ENCODE measurements at regions not wholly inside any gene's neighbourhood (a gene's known extent, or its start where the extent isn't known, plus 50 kb on each side); places are given as distances from the start of the nearest gene placed in this dataset.
"Not testable (repeated sequence)": the region's sequence is repeated elsewhere in the genome, so short reads cannot be mapped to it uniquely, and the experiment has no call there.

DNA sequence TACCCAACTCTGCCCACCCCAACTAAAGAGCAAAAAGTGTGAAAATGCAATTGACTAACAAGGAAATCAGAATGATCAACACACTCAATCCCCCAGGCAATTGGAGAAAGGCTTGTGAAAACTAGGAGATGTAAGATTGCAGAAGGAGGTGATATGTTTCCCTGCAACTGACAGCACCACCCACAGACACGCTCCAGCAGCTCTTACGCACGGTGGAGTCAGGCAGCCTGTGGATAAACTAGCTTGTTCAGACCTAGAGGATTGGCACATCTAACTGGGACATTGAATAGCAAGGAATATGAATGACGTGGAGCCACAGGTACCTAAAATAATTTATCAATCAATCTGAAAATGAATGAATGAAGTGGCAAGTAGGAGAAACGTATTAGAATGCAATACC, 125.7 kb upstream of the MYO3A start:
- DNase-seq (ENCODE audit: low spot score) = no peak

- DNase-seq (ENCODE audit: low spot score) = no peak
These were observed 122.9 kb upstream of the MYO3A start for GRCh38 chr10:25811052-25811685.

- DNase-seq (ENCODE audit: low spot score) = no peak
These were observed 120.5 kb upstream of the MYO3A start for GRCh38 chr10:25813511-25813910.

- no peak for DNase-seq (ENCODE audit: low spot score)
These were observed 118.8 kb upstream of the MYO3A start for GRCh38 chr10:25815236-25815635.

DNA sequence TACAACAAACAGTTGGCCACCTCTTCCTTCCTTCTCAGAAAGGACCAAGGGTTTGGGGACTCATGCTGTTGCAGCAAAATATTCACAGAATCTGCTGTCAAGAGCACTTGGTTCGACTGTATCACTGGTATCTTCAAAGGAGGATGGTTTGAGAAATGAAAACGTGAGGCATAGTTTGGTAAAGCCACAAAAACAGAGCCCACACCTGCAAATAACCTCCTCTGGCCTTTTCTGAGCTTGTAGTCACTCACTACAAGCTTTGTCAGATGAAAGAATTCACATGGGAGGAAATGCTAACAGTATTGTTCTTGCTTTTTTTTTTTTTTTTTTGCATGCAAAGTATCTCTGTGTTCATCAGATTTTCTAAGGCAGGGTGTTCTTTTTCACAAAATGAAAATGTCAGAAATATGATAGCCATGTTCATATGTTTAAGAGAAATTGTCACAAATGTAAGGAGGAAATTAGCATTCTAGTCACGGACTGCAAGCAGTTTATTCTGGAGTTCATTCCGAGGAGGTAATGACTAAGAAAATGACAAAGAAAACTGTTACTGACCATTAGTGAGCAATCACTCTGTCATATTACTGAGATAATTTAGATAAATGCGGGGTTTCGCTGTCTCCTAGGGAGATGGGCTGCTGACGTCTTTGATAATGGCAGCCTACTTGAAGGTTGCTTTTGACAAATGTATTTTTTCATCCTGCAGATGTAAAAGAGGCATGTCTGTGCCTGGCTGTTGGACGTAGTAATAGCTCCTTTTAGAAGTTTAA, 117.8 kb upstream of the MYO3A start:
- no peak for DNase-seq (ENCODE audit: low spot score)

DNA sequence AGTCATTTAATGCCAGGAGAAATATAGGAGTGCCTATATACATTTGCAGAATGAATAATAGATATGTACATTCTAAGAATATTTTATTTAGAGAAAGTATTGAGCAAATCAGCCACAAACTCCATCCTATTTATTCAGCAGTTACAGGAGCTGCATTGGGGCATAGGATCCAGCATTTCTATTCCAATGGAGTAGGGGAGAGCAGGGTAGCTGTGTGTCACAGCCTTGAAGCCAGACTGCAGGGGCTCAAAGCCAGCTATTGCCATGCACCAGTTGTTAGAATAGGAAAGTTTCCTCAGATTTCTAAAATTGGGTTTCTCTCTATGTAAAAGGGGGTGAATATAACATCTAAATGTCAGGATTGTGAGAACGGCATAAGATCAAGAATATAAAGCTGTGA, 116.8 kb upstream of the MYO3A start:
- no peak for DNase-seq (ENCODE audit: low spot score)

DNA sequence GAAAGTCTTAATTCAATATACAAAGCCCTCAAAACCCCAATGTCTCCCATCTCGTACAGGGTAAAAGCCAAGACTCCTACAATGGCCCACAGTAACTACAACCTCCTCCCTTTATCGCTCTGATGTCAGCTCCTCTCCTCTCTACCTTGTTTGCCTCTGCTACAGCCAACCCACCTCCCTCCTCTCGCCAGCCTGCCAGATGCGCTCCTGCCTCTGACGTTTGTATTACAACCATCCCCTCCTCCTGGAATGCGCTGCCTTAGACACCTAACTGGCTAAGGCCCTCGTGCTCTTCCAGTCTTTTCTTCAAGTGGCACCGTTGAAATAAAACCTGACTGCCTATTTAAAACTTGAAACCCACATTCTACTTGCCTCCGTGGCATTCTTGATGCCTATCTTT, 115.3 kb upstream of the MYO3A start:
- DNase-seq (ENCODE audit: low spot score) = no peak

DNA sequence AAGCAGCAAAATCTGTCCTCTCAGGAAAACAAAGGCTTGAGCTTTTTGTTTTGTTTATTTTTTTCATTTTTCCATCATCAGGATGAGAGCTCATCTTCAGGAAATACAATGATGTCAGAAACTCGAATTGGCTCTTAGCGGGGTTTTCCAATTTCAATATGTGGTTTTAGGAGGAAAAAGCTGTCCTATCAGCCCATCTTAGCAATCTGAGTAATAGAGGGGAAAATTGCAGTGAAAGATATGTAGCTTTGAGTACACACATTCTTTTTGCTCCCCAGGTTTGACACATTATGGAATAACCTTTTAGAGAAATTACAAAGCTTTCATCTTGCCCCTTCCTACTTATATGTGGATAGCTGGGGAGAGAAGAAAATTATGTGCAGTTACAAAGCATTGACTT, 113.6 kb upstream of the MYO3A start:
- DNase-seq (ENCODE audit: low spot score) = no peak

DNA sequence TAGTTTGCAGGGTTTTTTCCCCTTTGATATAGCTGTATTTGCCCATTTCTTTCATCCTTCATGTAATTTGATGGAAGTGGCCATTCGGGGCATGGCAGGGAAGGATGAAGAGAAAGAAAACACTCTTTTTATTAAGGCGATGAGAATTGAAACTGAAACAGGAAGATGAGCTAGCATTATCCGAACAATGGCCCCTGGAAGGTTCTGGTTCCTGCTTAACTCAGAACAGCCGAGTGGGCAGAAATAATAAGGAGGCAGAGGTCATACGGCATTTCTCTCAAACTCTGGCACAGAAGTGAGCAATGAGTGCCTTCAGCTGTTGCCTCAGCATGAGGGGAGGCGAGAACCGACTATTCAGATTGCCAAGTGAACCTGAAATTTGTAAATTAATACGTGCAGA, 113.2 kb upstream of the MYO3A start:
- DNase-seq (ENCODE audit: low spot score) = no peak

- DNase-seq (ENCODE audit: low spot score) = no peak
These were observed 110.0 kb upstream of the MYO3A start for GRCh38 chr10:25824050-25824449.

DNA sequence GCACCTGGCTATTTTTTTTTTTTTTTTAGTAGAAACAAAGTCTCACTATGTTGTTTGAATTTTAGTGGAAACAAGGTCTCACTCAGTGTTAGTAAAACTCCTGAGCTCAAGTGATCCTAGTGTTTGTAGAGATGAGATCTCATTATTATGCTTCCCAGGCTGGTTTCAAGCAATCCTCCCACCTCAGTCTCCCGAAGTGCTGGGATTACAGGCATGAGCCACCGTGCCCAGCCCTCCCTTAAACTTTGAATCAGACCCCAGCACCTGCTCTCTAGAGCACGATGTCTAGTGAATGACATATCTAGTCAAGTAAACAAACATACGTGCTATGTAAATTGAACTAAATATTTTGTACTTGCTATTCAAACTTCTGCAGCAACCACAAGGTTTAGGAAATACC, 105.6 kb upstream of the MYO3A start:
- DNase-seq (ENCODE audit: low spot score) = no peak

DNA sequence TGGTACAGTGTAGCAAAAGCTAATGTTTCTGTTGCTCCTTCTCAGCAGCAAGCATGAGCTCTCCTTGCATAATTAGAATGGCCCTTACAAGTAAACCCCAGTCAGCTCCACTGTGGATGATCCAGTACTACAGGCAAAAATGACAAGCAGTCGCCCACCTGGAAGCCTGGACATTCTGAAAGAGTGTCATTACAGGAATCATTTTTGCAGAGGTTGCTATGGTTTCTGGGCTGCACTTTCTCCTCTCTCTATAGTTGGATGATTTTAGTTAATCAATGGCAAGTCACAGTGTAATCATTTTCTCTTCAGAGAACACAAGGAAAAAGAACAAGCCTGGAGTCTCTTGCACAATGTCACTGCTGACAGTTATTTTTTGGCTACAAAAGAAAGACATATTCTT, 102.9 kb upstream of the MYO3A start:
- no peak for DNase-seq (ENCODE audit: low spot score)

DNA sequence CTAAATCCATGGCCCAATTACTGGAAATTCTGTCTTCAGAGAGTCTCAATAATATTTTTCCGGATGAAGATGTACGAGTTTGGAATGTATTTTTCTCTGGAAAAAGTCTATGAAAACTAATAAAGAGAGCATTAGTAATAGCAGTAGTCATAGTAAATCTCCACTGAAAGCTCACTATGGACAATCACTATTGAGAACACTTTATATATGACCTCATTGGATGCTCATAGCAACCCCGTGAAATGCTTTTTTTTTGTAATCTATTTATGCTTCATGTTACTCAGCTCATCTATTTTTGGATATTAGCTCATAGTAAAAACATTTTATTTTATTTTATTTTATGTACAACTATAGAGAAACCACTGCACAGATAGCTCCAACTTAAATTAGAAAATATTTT, 94.3 kb upstream of the MYO3A start:
- no peak for DNase-seq (ENCODE audit: low spot score)

DNA sequence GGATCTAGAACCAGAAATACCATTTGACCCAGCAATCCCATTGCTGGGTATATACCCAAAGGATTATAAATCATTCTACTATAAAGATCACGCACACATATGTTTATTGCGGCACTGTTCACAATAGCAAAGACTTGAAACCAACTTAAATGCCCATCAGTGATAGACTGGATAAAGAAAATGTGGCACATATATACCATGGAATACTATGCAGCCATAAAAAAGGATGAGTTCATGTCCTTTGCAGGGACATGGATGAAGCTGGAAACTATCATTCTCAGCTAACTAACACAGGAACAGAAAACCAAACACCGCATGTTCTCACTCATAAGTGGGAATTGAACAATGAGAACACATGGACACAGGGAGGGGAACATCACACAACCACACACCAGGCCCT, 93.2 kb upstream of the MYO3A start:
- not testable (repeated sequence) for DNase-seq (ENCODE audit: low spot score)

DNA sequence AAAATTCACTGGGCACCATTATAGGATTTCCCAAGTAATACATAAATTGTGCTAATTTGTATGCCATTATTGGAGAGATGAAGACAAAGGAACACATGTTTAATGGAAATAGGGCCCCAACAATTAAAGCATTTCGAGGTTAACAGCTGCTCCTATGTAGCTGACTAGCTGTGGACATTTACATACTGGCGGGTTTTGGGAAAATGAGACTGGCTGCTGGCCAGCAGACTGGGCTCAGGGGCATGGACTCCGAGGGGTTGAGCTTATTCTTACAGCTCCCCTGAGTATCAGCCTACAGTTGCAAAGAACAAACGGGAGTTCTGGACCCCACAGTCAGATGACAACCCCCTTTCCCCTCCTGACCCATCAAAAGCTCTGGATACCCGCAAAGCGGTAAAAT, 91.9 kb upstream of the MYO3A start:
- peak; percentile 55 for DNase-seq (ENCODE audit: low spot score)

DNA sequence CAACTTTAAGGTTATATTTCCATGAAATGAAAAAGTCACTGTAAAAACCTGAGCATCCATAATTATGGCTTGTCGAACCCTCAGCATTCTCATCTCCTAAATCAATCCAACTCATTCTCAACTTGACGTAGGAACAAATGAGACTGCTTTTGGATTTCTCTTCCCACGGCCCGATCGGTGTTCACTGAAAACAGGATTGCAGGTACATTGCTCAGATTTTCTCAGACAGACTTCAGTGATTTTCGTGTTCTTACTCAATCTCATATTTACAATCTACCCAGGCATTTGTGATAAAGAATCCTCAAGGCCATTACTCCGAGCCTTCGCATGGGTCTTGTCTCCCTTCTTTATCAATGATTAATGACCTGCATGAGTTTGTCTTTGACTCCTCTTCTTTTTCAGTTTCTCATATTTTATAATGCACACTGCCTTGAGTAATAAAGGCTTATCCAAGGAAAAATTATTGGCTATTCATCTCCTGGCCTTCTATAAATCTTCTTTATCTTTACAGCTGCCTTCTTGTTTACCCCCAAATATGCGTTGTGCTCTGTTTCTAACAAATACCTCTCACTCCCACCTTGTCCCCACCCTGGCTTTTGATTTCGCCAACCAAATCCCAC, 90.4 kb upstream of the MYO3A start:
- DNase-seq (ENCODE audit: low spot score) = no peak

GRCh38 chr10:25844716-25845115, 89.3 kb upstream of the MYO3A start:
- not testable (repeated sequence) for DNase-seq (ENCODE audit: low spot score)

DNA sequence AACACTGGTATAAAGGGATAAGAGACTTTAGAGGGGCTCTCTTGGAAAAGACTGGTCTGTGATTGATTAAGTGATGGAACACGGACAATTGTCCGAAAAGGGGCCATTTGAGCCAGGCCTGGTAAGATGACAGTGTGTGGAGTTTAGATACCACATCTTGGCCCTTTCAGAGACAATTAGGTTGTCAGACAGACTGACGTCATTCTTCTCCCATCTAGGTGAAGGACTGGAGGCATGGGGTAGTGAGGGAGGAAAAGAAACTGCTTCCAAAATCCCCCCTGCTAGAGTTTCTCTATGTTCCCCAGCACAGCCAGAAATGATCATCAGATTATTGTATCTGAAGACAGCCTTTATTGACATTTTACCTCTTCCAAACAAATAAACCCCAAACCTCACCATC, 84.8 kb upstream of the MYO3A start:
- DNase-seq (ENCODE audit: low spot score) = no peak

- DNase-seq (ENCODE audit: low spot score) = no peak
These were observed 84.0 kb upstream of the MYO3A start for GRCh38 chr10:25849988-25850387.

- no peak for DNase-seq (ENCODE audit: low spot score)
These were observed 82.5 kb upstream of the MYO3A start for GRCh38 chr10:25851548-25851947.

GRCh38 chr10:25852364-25852941, 81.6 kb upstream of the MYO3A start:
- DNase-seq (ENCODE audit: low spot score) = no peak

- no peak for DNase-seq (ENCODE audit: low spot score)
These were observed 76.0 kb upstream of the MYO3A start for GRCh38 chr10:25858076-25858475.

- no peak for DNase-seq (ENCODE audit: low spot score)
These were observed 68.8 kb upstream of the MYO3A start for GRCh38 chr10:25865267-25865666.
